ENCODE measurements at regions not wholly inside any gene's neighbourhood (a gene's known extent, or its start where the extent isn't known, plus 50 kb on each side); places are given as distances from the start of the nearest gene placed in this dataset.

GRCh38 chr9:75623462-75623861 is 267.0 kb upstream of the PCSK5 start:
- H3K27ac ChIP-seq, result no peak overlapping the region
- no peaks in the 10 kb centered on the region for H3K36me3 ChIP-seq (replicated peaks)
- H3K27me3 ChIP-seq (replicated peaks), result no peaks in the 10 kb centered on the region
- in situ Hi-C loops (cut with HindIII; ENCODE audit: low pct_ligation_motif_present, low sequenced_read_pairs), result no loop called here
- no peak for DNase-seq
- TF ChIP-seq CTCF (IDR thresholded peaks at IDR 0.05; ENCODE audit: low read depth, low read length, missing control alignments), result no peak
- no peak overlapping the region for H3K4me3 ChIP-seq (ENCODE audit: low read depth, low read length)

GRCh38 chr9:75624998-75625397 is 265.5 kb upstream of the PCSK5 start:
- no peaks in the 10 kb centered on the region for H3K27me3 ChIP-seq (replicated peaks)
- TF ChIP-seq CTCF (IDR thresholded peaks at IDR 0.05; ENCODE audit: low read depth, low read length, missing control alignments), result no peak
- no peak for DNase-seq
- in situ Hi-C loops (cut with HindIII; ENCODE audit: low pct_ligation_motif_present, low sequenced_read_pairs), result no loop called here
- no peak overlapping the region for H3K27ac ChIP-seq
- H3K36me3 ChIP-seq (replicated peaks), result no peaks in the 10 kb centered on the region
- no peak overlapping the region for H3K4me3 ChIP-seq (ENCODE audit: low read depth, low read length)

GRCh38 chr9:75626860-75627259 is 263.6 kb upstream of the PCSK5 start:
- Histone ChIP-seq H3K36me3 (replicated peaks) (no peaks in the 10 kb centered on the region), H3K27ac (no peak overlapping the region), H3K4me3 (ENCODE audit: low read depth, low read length) (no peak overlapping the region), H3K27me3 (replicated peaks) (no peaks in the 10 kb centered on the region)
- no peak for DNase-seq
- no peak for TF ChIP-seq CTCF (IDR thresholded peaks at IDR 0.05; ENCODE audit: low read depth, low read length, missing control alignments)
- in situ Hi-C loops (cut with HindIII; ENCODE audit: low pct_ligation_motif_present, low sequenced_read_pairs), result no loop called here

- in situ Hi-C loops (cut with HindIII; ENCODE audit: low pct_ligation_motif_present, low sequenced_read_pairs), result no loop called here
- no peak for TF ChIP-seq CTCF (IDR thresholded peaks at IDR 0.05; ENCODE audit: low read depth, low read length, missing control alignments)
- no peak overlapping the region for H3K27ac ChIP-seq
Measured at GRCh38 chr9:75628952-75629351, 261.5 kb upstream of the PCSK5 start.

GRCh38 chr9:75633451-75634057 is 256.9 kb upstream of the PCSK5 start:
- in situ Hi-C loops (cut with HindIII; ENCODE audit: low pct_ligation_motif_present, low sequenced_read_pairs), result no loop called here
- Histone ChIP-seq H3K27me3 (replicated peaks) (no peaks in the 10 kb centered on the region), H3K27ac (no peak overlapping the region), H3K4me3 (ENCODE audit: low read depth, low read length) (no peak overlapping the region), H3K36me3 (replicated peaks) (no peaks in the 10 kb centered on the region)
- no peak for TF ChIP-seq CTCF (IDR thresholded peaks at IDR 0.05; ENCODE audit: low read depth, low read length, missing control alignments)
- DNase-seq, result no peak

More at GRCh38 chr9:75628952-75629351, 261.5 kb upstream of the PCSK5 start:
- Histone ChIP-seq H3K27me3 (replicated peaks) (no peaks in the 10 kb centered on the region), H3K36me3 (replicated peaks) (no peaks in the 10 kb centered on the region), H3K4me3 (ENCODE audit: low read depth, low read length) (no peak overlapping the region)
- DNase-seq, result no peak

- in situ Hi-C loops (cut with HindIII; ENCODE audit: low pct_ligation_motif_present, low sequenced_read_pairs), result no loop called here
Measured at GRCh38 chr9:75636427-75637045, 253.9 kb upstream of the PCSK5 start.

More at GRCh38 chr9:75636427-75637045, 253.9 kb upstream of the PCSK5 start:
- DNase-seq, result no peak
- no peaks in the 10 kb centered on the region for H3K36me3 ChIP-seq (replicated peaks)
- no peak for TF ChIP-seq CTCF (IDR thresholded peaks at IDR 0.05; ENCODE audit: low read depth, low read length, missing control alignments)
- H3K4me3 ChIP-seq (ENCODE audit: low read depth, low read length), result no peak overlapping the region
- no peak overlapping the region for H3K27ac ChIP-seq
- H3K27me3 ChIP-seq (replicated peaks), result no peaks in the 10 kb centered on the region

All from brain microvascular endothelial cell (primary cell).